A549 (cell line): ENCODE measurements at regions not wholly inside any gene's neighbourhood (a gene's known extent, or its start where the extent isn't known, plus 50 kb on each side); places are given as distances from the start of the nearest gene placed in this dataset.

Experiments
- ATAC-seq, 2 experiments: fragments of 200-7000 bp in 1 of 2; fragments of >200 bp in 1 of 2; cut with Nextera tagmentation in 1 of 2; cut with Tn5 transposase in 1 of 2; 3 replicates each; pipeline versions ENCODE4 v1.8.0 to v1.9.1; 2018 to 2020; ENCODE audit warnings: mild to moderate bottlenecking in 1 of 2, moderate library complexity in 1 of 2
- CTCF ChIA-PET: fragments of 300-600 bp; sonication (Branson Sonifier 250); formaldehyde crosslinking; extraction: SDS; loops from one replicate; lab custom pipeline; 2021; ENCODE audit warnings: antibody characterized with exemption, inconsistent platforms; lab: Yijun Ruan, JAX
- POLR2A ChIA-PET: fragments of 350-600 bp; formaldehyde crosslinking; extraction: SDS; loops from one replicate; lab custom pipeline; 2021; ENCODE audit warnings: antibody characterized with exemption, inconsistent platforms; lab: Yijun Ruan, JAX
- DNase-seq, 2 experiments: peaks; one replicate each; pipeline versions ENCODE4 v3.0.0 to v3.0.0-alpha.2; 2011 to 2016; ENCODE audit warnings: low read depth in 1 of 2, low spot score in 1 of 2
- FAIRE-seq: peaks from 2 replicates; lab custom pipeline; 2011; peaks lifted over from hg19 to GRCh38; lab: Jason Lieb, UNC
- H3K27ac ChIP-seq, 2 experiments: fragments of >200 bp; sonication (Bioruptor Twin); formaldehyde crosslinking; 3 replicates each; pipeline ENCODE4 v1.5.1; 2016 to 2017
- H3K4me1 ChIP-seq: fragments of >200 bp; sonication (Bioruptor Twin); formaldehyde crosslinking; 3 replicates; pipeline ENCODE4 v1.6.1; 2016
- H3K4me2 ChIP-seq: fragments of >200 bp; sonication (Bioruptor Twin); formaldehyde crosslinking; 3 replicates; pipeline ENCODE4 v1.6.1; 2016
- H3K4me3 ChIP-seq: fragments of >200 bp; sonication (Bioruptor Twin); formaldehyde crosslinking; 3 replicates; pipeline ENCODE4 v1.5.1; 2016
- H3K9me3 ChIP-seq: fragments of >200 bp; sonication (Bioruptor Twin); formaldehyde crosslinking; 3 replicates; pipeline ENCODE4 v1.6.1; 2016
- BHLHE40 ChIP-seq: IDR thresholded peaks from 2 replicates; pipeline ENCODE4 v1.6.1; 2012; ENCODE audit warnings: low read depth, low read length, inconsistent platforms
- EHF ChIP-seq: fragments of 250-450 bp; sonication (Bioruptor Pico); IDR thresholded peaks from 2 replicates; pipeline ENCODE4 v1.5.0; 2020; ENCODE audit warnings: mild to moderate bottlenecking
- HDAC2 ChIP-seq: fragments of 200-600 bp; sonication (generic); IDR thresholded peaks from 2 replicates; pipeline ENCODE4 v1.6.1; 2016
- HEYL ChIP-seq: fragments of 250-450 bp; sonication (Bioruptor Pico); IDR thresholded peaks from 2 replicates; pipeline ENCODE4 v1.8.0; 2021; ENCODE audit warnings: mild to moderate bottlenecking, moderate library complexity
- KDM1A ChIP-seq: fragments of 200-600 bp; sonication (generic); IDR thresholded peaks from 2 replicates; pipeline ENCODE4 v1.6.1; 2016; ENCODE audit warnings: low read depth, mild to moderate bottlenecking
- MAZ ChIP-seq: fragments of 150-350 bp; IDR thresholded peaks from 2 replicates; pipeline ENCODE4 v1.6.1; 2014; ENCODE audit warnings: antibody characterized with exemption, low read depth, low read length, borderline replicate concordance
- NFE2L2 ChIP-seq: fragments of 150-350 bp; conservative IDR thresholded peaks from 2 replicates; pipeline ENCODE4 v1.6.1; 2014; ENCODE audit warnings: low read length
- NR3C1 ChIP-seq: fragments of >200 bp; sonication (Bioruptor Twin); formaldehyde crosslinking; IDR thresholded peaks from 3 replicates; pipeline ENCODE4 v1.6.1; 2017
- POLR2A ChIP-seq: IDR thresholded peaks from 2 replicates; pipeline ENCODE4 v1.6.1; 2012; ENCODE audit warnings: mild to moderate bottlenecking, low read length
- RARB ChIP-seq: fragments of 250-450 bp; sonication (Bioruptor Pico); IDR thresholded peaks from 2 replicates; pipeline ENCODE4 v1.8.0; 2021; ENCODE audit warnings: mild to moderate bottlenecking, moderate library complexity
- SMC3 ChIP-seq: fragments of >200 bp; sonication (Bioruptor Twin); formaldehyde crosslinking; IDR thresholded peaks from 3 replicates; pipeline ENCODE4 v1.6.1; 2018; ENCODE audit warnings: inconsistent platforms
- SREBF2 ChIP-seq: fragments of 450-650 bp; IDR thresholded peaks from 2 replicates; pipeline ENCODE4 v1.6.1; 2014; ENCODE audit warnings: mild to moderate bottlenecking, moderate library complexity
- TFCP2L1 ChIP-seq: fragments of 250-450 bp; sonication (Bioruptor Pico); IDR thresholded peaks from 2 replicates; pipeline ENCODE4 v1.5.0; 2021; ENCODE audit warnings: mild to moderate bottlenecking
- ZFP36 ChIP-seq: fragments of 450-650 bp; IDR thresholded peaks from 2 replicates; pipeline ENCODE4 v1.6.1; 2014; ENCODE audit warnings: borderline replicate concordance; ENCODE audit not compliant: partially characterized antibody
- ZSCAN20 ChIP-seq: fragments of 250-450 bp; sonication (Bioruptor Pico); IDR thresholded peaks from 2 replicates; pipeline ENCODE4 v1.8.0; 2022; ENCODE audit warnings: mild to moderate bottlenecking, moderate library complexity
- WGBS: methylation state at CpG from one replicate; pipeline ENCODE4 v1.1.6; 2017; ENCODE audit errors: missing lambda C conversion rate; 5-methylcytosine and 5-hydroxymethylcytosine counted together
- TF ChIP-seq, protein P1 (sequence below): IDR thresholded peaks from 2 replicates; pipeline ENCODE4 v1.6.1; 2012
- TF ChIP-seq, protein P2 (sequence below): IDR thresholded peaks from 2 replicates; pipeline ENCODE4 v1.6.1; 2012
- TF ChIP-seq, protein P3 (sequence below): fragments of >200 bp; sonication (Bioruptor Twin); formaldehyde crosslinking; IDR thresholded peaks from 3 replicates; pipeline ENCODE4 v1.5.1; 2016
- TF ChIP-seq, protein P4 (sequence below): fragments of 200-600 bp; sonication (generic); IDR thresholded peaks from 2 replicates; pipeline ENCODE4 v1.6.1; 2016; ENCODE audit warnings: antibody characterized with exemption, mild to moderate bottlenecking, moderate library complexity
- TF ChIP-seq, protein P5 (sequence below): fragments of 250-450 bp; sonication (Bioruptor Pico); IDR thresholded peaks from 2 replicates; pipeline ENCODE4 v1.5.0; 2020; ENCODE audit warnings: low read depth, mild to moderate bottlenecking, moderate library complexity

DNA sequence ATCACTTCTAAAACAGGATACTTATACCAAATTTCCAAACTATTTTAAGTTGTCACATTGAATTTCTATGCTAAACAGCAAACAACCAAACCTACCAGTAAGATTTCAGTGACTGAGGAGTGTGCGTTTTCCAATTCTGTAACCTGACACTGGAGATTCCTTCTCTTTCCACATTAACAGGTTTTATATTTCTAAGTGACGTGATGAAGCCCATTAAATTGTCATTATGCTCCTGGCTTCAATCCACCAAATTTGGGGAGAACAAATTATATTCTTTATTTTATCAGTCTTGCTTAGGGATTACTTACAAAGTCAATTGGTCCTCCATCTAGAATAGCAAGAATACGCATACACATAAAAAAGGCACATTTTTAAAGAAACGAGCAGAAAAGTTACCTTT, 764.8 kb upstream of the NR2F2 start:
- CTCF ChIA-PET, result no interaction called here
- Histone ChIP-seq H3K4me1 (no peaks in the 10 kb centered on the region), H3K4me2 (no peak overlapping the region), H3K9me3 (no peaks in the 10 kb centered on the region), H3K4me3 (no peak overlapping the region), H3K27ac (no peak overlapping the region)
- no peak for FAIRE-seq
- DNase-seq, result no peak
- TF ChIP-seq HEYL, result no peak
- TF ChIP-seq BHLHE40, result no peak
- no peak for TF ChIP-seq NR3C1
- no peak for TF ChIP-seq KDM1A
- TF ChIP-seq, protein P1, sequence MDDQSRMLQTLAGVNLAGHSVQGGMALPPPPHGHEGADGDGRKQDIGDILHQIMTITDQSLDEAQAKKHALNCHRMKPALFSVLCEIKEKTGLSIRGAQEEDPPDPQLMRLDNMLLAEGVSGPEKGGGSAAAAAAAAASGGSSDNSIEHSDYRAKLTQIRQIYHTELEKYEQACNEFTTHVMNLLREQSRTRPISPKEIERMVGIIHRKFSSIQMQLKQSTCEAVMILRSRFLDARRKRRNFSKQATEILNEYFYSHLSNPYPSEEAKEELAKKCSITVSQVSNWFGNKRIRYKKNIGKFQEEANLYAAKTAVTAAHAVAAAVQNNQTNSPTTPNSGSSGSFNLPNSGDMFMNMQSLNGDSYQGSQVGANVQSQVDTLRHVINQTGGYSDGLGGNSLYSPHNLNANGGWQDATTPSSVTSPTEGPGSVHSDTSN, result no peak
- no peak for TF ChIP-seq EHF (CRISPR knock-in tag)
- no peak for TF ChIP-seq SMC3
- WGBS, result 49% methylated on average over 4 of the region's 4 CpGs
- POLR2A ChIA-PET, result no interaction called here
- no peak for ATAC-seq

DNA sequence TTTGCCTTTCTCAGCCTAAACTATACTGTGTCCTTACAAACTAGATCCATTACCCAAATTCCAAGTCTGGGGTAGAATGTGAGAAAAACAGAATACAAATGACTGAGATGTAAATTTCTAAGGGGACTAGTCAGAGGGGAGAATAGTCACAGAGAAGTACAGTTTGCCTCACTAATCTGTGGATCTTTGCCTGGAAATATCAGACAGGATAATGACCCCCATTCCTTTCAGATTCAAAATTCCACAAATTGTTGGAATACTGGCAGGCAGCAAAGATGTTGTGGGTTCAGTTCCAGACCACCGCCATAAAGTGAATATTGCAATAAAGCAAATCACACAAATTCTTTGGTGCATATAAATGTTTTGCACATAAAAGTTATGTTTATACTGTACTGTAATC, 762.8 kb upstream of the NR2F2 start:
- WGBS, result 84% methylated on average over 1 of the region's 1 CpG
- FAIRE-seq (no peak), ATAC-seq (no peak), DNase-seq (no peak)
- H3K4me3 ChIP-seq, result no peak overlapping the region
- ChIA-PET CTCF (no interaction called here), POLR2A (no interaction called here)
- H3K9me3 ChIP-seq, result peaks cover 5% of the 10 kb centered on the region; the same call in 2 of the 3 replicates
- H3K4me1 ChIP-seq, result no peaks in the 10 kb centered on the region
- H3K27ac ChIP-seq, result no peak overlapping the region
- H3K4me2 ChIP-seq, result no peak overlapping the region
- TF ChIP-seq HDAC2, result no peak
- TF ChIP-seq, protein P1, result no peak
- TF ChIP-seq RARB (CRISPR knock-in tag), result no peak
- TF ChIP-seq TFCP2L1 (CRISPR knock-in tag), result no peak
- no peak for TF ChIP-seq NR3C1
- TF ChIP-seq, protein P2, sequence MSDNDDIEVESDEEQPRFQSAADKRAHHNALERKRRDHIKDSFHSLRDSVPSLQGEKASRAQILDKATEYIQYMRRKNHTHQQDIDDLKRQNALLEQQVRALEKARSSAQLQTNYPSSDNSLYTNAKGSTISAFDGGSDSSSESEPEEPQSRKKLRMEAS, result no peak
- TF ChIP-seq SREBF2, result no peak
- TF ChIP-seq, protein P3, sequence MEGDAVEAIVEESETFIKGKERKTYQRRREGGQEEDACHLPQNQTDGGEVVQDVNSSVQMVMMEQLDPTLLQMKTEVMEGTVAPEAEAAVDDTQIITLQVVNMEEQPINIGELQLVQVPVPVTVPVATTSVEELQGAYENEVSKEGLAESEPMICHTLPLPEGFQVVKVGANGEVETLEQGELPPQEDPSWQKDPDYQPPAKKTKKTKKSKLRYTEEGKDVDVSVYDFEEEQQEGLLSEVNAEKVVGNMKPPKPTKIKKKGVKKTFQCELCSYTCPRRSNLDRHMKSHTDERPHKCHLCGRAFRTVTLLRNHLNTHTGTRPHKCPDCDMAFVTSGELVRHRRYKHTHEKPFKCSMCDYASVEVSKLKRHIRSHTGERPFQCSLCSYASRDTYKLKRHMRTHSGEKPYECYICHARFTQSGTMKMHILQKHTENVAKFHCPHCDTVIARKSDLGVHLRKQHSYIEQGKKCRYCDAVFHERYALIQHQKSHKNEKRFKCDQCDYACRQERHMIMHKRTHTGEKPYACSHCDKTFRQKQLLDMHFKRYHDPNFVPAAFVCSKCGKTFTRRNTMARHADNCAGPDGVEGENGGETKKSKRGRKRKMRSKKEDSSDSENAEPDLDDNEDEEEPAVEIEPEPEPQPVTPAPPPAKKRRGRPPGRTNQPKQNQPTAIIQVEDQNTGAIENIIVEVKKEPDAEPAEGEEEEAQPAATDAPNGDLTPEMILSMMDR, result no peak

DNA sequence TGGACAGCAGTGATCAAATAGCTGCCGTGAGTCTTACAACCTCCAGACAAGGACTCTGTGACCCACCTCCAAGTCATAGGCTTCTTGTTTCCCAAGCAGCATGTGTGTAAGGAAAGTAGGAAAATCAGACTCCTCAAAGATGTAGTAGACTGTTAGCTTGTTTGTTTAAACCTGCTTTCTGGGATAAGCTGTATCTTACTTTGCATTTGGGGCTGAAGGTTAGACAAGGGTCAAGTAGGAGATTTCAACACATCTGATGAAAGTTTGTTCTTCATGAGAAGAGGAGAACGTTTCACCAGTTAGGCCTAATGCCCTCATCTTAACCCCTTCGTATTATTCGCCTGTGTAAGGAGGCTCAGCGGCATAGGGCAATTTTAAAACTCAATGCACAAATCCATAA, 756.4 kb upstream of the NR2F2 start:
- TF ChIP-seq, protein P4, sequence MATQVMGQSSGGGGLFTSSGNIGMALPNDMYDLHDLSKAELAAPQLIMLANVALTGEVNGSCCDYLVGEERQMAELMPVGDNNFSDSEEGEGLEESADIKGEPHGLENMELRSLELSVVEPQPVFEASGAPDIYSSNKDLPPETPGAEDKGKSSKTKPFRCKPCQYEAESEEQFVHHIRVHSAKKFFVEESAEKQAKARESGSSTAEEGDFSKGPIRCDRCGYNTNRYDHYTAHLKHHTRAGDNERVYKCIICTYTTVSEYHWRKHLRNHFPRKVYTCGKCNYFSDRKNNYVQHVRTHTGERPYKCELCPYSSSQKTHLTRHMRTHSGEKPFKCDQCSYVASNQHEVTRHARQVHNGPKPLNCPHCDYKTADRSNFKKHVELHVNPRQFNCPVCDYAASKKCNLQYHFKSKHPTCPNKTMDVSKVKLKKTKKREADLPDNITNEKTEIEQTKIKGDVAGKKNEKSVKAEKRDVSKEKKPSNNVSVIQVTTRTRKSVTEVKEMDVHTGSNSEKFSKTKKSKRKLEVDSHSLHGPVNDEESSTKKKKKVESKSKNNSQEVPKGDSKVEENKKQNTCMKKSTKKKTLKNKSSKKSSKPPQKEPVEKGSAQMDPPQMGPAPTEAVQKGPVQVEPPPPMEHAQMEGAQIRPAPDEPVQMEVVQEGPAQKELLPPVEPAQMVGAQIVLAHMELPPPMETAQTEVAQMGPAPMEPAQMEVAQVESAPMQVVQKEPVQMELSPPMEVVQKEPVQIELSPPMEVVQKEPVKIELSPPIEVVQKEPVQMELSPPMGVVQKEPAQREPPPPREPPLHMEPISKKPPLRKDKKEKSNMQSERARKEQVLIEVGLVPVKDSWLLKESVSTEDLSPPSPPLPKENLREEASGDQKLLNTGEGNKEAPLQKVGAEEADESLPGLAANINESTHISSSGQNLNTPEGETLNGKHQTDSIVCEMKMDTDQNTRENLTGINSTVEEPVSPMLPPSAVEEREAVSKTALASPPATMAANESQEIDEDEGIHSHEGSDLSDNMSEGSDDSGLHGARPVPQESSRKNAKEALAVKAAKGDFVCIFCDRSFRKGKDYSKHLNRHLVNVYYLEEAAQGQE, result no peak
- TF ChIP-seq, protein P3, result no peak
- TF ChIP-seq NFE2L2 (no peak), RARB (CRISPR knock-in tag) (no peak), ZFP36 (no peak), ZSCAN20 (CRISPR knock-in tag) (no peak), MAZ (no peak), POLR2A (no peak)
- TF ChIP-seq, protein P5, sequence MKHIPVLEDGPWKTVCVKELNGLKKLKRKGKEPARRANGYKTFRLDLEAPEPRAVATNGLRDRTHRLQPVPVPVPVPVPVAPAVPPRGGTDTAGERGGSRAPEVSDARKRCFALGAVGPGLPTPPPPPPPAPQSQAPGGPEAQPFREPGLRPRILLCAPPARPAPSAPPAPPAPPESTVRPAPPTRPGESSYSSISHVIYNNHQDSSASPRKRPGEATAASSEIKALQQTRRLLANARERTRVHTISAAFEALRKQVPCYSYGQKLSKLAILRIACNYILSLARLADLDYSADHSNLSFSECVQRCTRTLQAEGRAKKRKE, result no peak
- FAIRE-seq (no peak), ATAC-seq (no peak), DNase-seq (no peak)
- Histone ChIP-seq H3K27ac (no peak overlapping the region), H3K4me3 (no peak overlapping the region), H3K4me2 (no peak overlapping the region), H3K4me1 (no peaks in the 10 kb centered on the region), H3K9me3 (peaks cover 5% of the 10 kb centered on the region; the same call in 2 of the 3 replicates)
- ChIA-PET POLR2A (no interaction called here), CTCF (interaction anchor here (0.6 kb wide), 1 partner anchor 23 kb away, joined by 4 read pairs; no protein-coding TSS in a partner anchor)
- WGBS, result 66% methylated on average over 5 of the region's 5 CpGs
